DND-41 (cell line): ENCODE measurements at regions not wholly inside any gene's neighbourhood (a gene's known extent, or its start where the extent isn't known, plus 50 kb on each side); places are given as distances from the start of the nearest gene placed in this dataset.

Experiments
- EZH2 ChIP-seq: IDR thresholded peaks from 3 replicates; pipeline ENCODE4 v1.6.1; 2012; ENCODE audit warnings: borderline replicate concordance, low read depth, mild to moderate bottlenecking, moderate library complexity, low read length, inconsistent platforms; ENCODE audit not compliant: severe bottlenecking
- TF ChIP-seq, protein P1 (sequence below): IDR thresholded peaks from 2 replicates; pipeline ENCODE4 v1.5.1; 2012; ENCODE audit warnings: borderline replicate concordance, low read length, moderate library complexity, mild to moderate bottlenecking; ENCODE audit not compliant: poor library complexity, severe bottlenecking; ENCODE audit errors: extremely low read depth

DNA sequence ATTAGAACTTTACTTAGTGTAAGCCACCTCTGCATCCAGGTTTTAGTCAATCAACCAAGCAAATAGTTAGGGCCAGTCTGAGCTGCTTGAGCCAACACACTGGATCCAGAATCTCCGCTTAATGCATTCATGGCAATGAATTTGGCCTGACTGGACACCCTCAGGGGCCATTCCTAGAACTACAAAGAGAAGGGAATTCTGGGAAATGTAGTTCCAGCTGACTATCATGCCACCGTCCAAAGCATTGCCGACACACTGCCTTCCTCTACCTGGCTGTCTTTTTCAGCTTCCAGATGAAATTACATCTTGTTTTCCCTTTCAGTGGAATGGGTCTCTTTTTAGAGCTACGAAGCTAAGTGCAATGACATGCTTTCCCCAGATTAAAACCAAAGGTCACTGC is 163.0 kb upstream of the IGSF21 start:
- TF ChIP-seq, protein P1, sequence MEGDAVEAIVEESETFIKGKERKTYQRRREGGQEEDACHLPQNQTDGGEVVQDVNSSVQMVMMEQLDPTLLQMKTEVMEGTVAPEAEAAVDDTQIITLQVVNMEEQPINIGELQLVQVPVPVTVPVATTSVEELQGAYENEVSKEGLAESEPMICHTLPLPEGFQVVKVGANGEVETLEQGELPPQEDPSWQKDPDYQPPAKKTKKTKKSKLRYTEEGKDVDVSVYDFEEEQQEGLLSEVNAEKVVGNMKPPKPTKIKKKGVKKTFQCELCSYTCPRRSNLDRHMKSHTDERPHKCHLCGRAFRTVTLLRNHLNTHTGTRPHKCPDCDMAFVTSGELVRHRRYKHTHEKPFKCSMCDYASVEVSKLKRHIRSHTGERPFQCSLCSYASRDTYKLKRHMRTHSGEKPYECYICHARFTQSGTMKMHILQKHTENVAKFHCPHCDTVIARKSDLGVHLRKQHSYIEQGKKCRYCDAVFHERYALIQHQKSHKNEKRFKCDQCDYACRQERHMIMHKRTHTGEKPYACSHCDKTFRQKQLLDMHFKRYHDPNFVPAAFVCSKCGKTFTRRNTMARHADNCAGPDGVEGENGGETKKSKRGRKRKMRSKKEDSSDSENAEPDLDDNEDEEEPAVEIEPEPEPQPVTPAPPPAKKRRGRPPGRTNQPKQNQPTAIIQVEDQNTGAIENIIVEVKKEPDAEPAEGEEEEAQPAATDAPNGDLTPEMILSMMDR, result no peak
- no peak for TF ChIP-seq EZH2
